Transverse colon (tissue), 4 donors: ENCODE measurements at regions not wholly inside any gene's neighbourhood (a gene's known extent, or its start where the extent isn't known, plus 50 kb on each side); places are given as distances from the start of the nearest gene placed in this dataset.

Source experiments
- CTCF ChIP-seq, 5 experiments: fragments of 200-600 bp in 3 of 5; fragments of 450-650 bp in 2 of 5; sonication (generic) in 3 of 5; IDR thresholded peaks; 1 replicate in 2 of 5; 2 replicates in 3 of 5; pipeline ENCODE4 v1.5.1; 2016 to 2017; ENCODE audit warnings: antibody characterized with exemption in 5 of 5, inconsistent platforms in 3 of 5, mild to moderate bottlenecking in 2 of 5, moderate library complexity in 1 of 5
- EP300 ChIP-seq: sonication (generic); formaldehyde crosslinking; IDR thresholded peaks from one replicate; pipeline ENCODE4 v1.6.1; 2017; ENCODE audit warnings: antibody characterized with exemption, low read depth
- POLR2A ChIP-seq: fragments of 450-650 bp; IDR thresholded peaks from one replicate; pipeline ENCODE4 v1.6.1; 2016; ENCODE audit warnings: antibody characterized with exemption, mild to moderate bottlenecking, moderate library complexity
- POLR2AphosphoS5 ChIP-seq, 3 donors: sonication (generic); formaldehyde crosslinking; IDR thresholded peaks; one replicate each; pipeline ENCODE4 v1.6.1; 2016; ENCODE audit warnings: antibody characterized with exemption in 3 of 3

DNA sequence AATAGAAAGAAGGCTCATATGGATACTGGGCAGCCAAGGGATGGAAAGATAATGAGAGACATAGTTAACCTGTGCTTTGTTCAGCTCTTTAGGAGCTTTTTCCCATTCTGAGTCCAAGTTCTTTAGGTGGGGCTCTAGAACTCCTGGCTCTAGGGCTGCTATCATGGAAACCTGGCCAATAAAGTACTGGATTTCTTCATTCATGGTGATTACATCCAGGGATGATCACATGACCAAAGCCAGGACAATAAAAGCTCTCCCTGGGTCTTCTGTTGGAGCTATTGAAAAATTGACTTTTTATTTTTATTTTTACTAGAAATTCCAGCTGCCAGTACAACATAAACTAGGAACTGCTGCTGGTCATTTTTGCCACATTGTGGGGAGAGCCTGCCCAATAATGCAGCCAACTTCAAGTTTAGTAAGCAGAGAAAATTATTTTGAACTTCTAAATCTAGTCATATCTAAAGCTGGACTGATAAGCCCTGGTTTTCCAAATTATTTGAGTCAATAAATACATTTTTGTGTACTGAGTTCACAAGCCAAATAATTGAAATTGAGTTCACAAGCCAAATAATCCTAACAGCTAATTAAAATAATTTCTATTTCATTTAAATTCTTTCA lies 224.9 kb upstream of the STARD13 start:
- no peak for TF ChIP-seq POLR2A
- no peak for TF ChIP-seq CTCF (IDR thresholded peaks at IDR 0.05)
- no peak for TF ChIP-seq POLR2AphosphoS5 (IDR thresholded peaks at IDR 0.05)
- no peak for TF ChIP-seq EP300
